SK-N-SH (cell line): ENCODE measurements at regions not wholly inside any gene's neighbourhood (a gene's known extent, or its start where the extent isn't known, plus 50 kb on each side); places are given as distances from the start of the nearest gene placed in this dataset.

Experiments
- CTCF ChIA-PET: fragments of 300-600, 350-600 bp; formaldehyde crosslinking; extraction: SDS; loops from one replicate; lab custom pipeline; 2021; lab: Yijun Ruan, JAX
- POLR2A ChIA-PET: fragments of 350-600 bp; sonication (Branson Sonifier 250); formaldehyde crosslinking; extraction: SDS; loops from one replicate; lab custom pipeline; 2020; ENCODE audit warnings: antibody characterized with exemption, inconsistent platforms; lab: Yijun Ruan, JAX
- DNase-seq: peaks from one replicate; pipeline ENCODE4 v3.0.0; 2012
- H2AFZ ChIP-seq: fragments of 200-600 bp; sonication (generic); 2 replicates; pipeline ENCODE4 v1.8.1; 2016; ENCODE audit warnings: antibody characterized with exemption, mild to moderate bottlenecking, low read depth
- H3F3A ChIP-seq: fragments of 200-600 bp; sonication (generic); replicated peaks from 2 replicates; pipeline ENCODE3; 2016; ENCODE audit warnings: antibody characterized with exemption, mild to moderate bottlenecking; ENCODE audit not compliant: insufficient read depth
- H3K27ac ChIP-seq, 2 experiments: fragments of 200-500 bp in 1 of 2; fragments of 200-600 bp in 1 of 2; sonication (Bioruptor generic) in 1 of 2; sonication (generic), shearing (Covaris generic) in 1 of 2; 2 replicates each; pipeline versions ENCODE4 v1.5.1 to v1.6.1; 2014 to 2016; ENCODE audit warnings: low read depth in 2 of 2, inconsistent platforms in 1 of 2, low read length in 1 of 2, mild to moderate bottlenecking in 1 of 2, mixed read lengths in 1 of 2
- H3K27me3 ChIP-seq: fragments of 200-600 bp; sonication (generic), shearing (Covaris generic); 2 replicates; pipeline ENCODE4 v1.6.1; 2016; ENCODE audit warnings: mixed run types; ENCODE audit not compliant: insufficient read depth
- H3K36me3 ChIP-seq, 2 experiments: fragments of 200-500 bp in 1 of 2; fragments of 200-600 bp in 1 of 2; sonication (Bioruptor generic) in 1 of 2; sonication (generic) in 1 of 2; replicated peaks in 1 of 2; 2 replicates each; pipeline versions ENCODE3 to v1.5.1; 2014 to 2016; ENCODE audit warnings: low read length in 1 of 2, mild to moderate bottlenecking in 1 of 2; ENCODE audit not compliant: insufficient read depth in 2 of 2, control insufficient read depth in 1 of 2
- H3K4me1 ChIP-seq, 2 experiments: fragments of 200-500 bp in 1 of 2; fragments of 200-600 bp in 1 of 2; sonication (Bioruptor generic) in 1 of 2; sonication (generic), shearing (Covaris generic) in 1 of 2; 2 replicates each; pipeline versions ENCODE4 v1.5.1 to v1.6.1; 2014 to 2016; ENCODE audit warnings: low read depth in 1 of 2, low read length in 1 of 2, mixed run types in 1 of 2; ENCODE audit not compliant: insufficient read depth in 2 of 2, control insufficient read depth in 1 of 2
- H3K4me2 ChIP-seq: fragments of 200-600 bp; sonication (generic), shearing (Covaris generic); 2 replicates; pipeline ENCODE4 v1.6.1; 2017; ENCODE audit warnings: mixed run types
- H3K4me3 ChIP-seq, 2 experiments: fragments of 200-500 bp in 1 of 2; fragments of 200-600 bp in 1 of 2; sonication (Bioruptor generic) in 1 of 2; sonication (generic), shearing (Covaris generic) in 1 of 2; 2 replicates each; pipeline versions ENCODE4 v1.5.1 to v1.8.1; 2014 to 2016; ENCODE audit warnings: low read depth in 2 of 2, inconsistent platforms in 1 of 2, low read length in 1 of 2, mild to moderate bottlenecking in 1 of 2, mixed read lengths in 1 of 2, moderate library complexity in 1 of 2
- H3K79me2 ChIP-seq: fragments of 200-600 bp; sonication (generic); 2 replicates; pipeline ENCODE4 v1.8.1; 2017; ENCODE audit warnings: mild to moderate bottlenecking; ENCODE audit not compliant: insufficient read depth
- H3K9ac ChIP-seq: fragments of 200-600 bp; sonication (generic); 2 replicates; pipeline ENCODE4 v1.6.1; 2017; ENCODE audit warnings: mixed run types
- H3K9me2 ChIP-seq: fragments of 200-600 bp; sonication (generic); 2 replicates; pipeline ENCODE4 v1.6.1; 2017; ENCODE audit warnings: mixed run types
- H3K9me3 ChIP-seq: fragments of 200-600 bp; sonication (generic); 2 replicates; pipeline ENCODE4 v1.6.1; 2017; ENCODE audit warnings: mixed run types, mild to moderate bottlenecking, moderate library complexity
- H4K20me1 ChIP-seq: fragments of 200-600 bp; sonication (generic); 2 replicates; pipeline ENCODE4 v1.6.1; 2017; ENCODE audit warnings: mild to moderate bottlenecking, mixed run types; ENCODE audit not compliant: insufficient read depth
- CTCF ChIP-seq: fragments of 200-600 bp; sonication (generic); IDR thresholded peaks from 2 replicates; pipeline ENCODE4 v1.6.1; 2017; ENCODE audit warnings: antibody characterized with exemption, mild to moderate bottlenecking, moderate library complexity
- ELF1 ChIP-seq: IDR thresholded peaks from 2 replicates; pipeline ENCODE4 v1.4.0; 2012
- EP300 ChIP-seq, 2 experiments: IDR thresholded peaks; 2 replicates each; pipeline versions ENCODE4 v1.4.0 to v1.6.1; 2012; ENCODE audit warnings: borderline replicate concordance in 1 of 2, low read depth in 1 of 2, low read length in 1 of 2
- EZH2phosphoT487 ChIP-seq: fragments of 200-600 bp; sonication (generic); IDR thresholded peaks from 2 replicates; pipeline ENCODE4 v1.6.1; 2017; ENCODE audit warnings: low read depth, mixed run types, mild to moderate bottlenecking, antibody characterized with exemption, moderate library complexity, borderline replicate concordance
- FOXJ3 ChIP-seq: sonication (generic); formaldehyde crosslinking; IDR thresholded peaks from 2 replicates; pipeline ENCODE4 v1.5.1; 2020; ENCODE audit warnings: mild to moderate bottlenecking, missing genetic modification reagents
- FOXM1 ChIP-seq: IDR thresholded peaks from 2 replicates; pipeline ENCODE4 v1.4.0; 2012; ENCODE audit warnings: low read depth, mild to moderate bottlenecking
- GATA2 ChIP-seq: sonication (generic); formaldehyde crosslinking; IDR thresholded peaks from 2 replicates; pipeline ENCODE4 v1.5.0; 2020; ENCODE audit warnings: mild to moderate bottlenecking, missing genetic modification reagents
- IRF3 ChIP-seq: fragments of 150-350 bp; IDR thresholded peaks from 2 replicates; pipeline ENCODE4 v1.6.1; 2016; ENCODE audit warnings: mild to moderate bottlenecking, low read depth, low read length
- JUND ChIP-seq: IDR thresholded peaks from 2 replicates; pipeline ENCODE4 v1.4.0; 2012
- MAX ChIP-seq: IDR thresholded peaks from 2 replicates; pipeline ENCODE4 v1.4.0; 2012; ENCODE audit warnings: low read depth
- MEF2A ChIP-seq: IDR thresholded peaks from 2 replicates; pipeline ENCODE4 v1.4.0; 2012; ENCODE audit warnings: low read depth, borderline replicate concordance
- MXI1 ChIP-seq: IDR thresholded peaks from 2 replicates; pipeline ENCODE4 v1.6.1; 2012; ENCODE audit warnings: mild to moderate bottlenecking, low read depth, low read length, improper control_type of control experiment
- NFIC ChIP-seq: IDR thresholded peaks from 2 replicates; pipeline ENCODE4 v1.4.0; 2012; ENCODE audit warnings: borderline replicate concordance
- NRF1 ChIP-seq: IDR thresholded peaks from 2 replicates; pipeline ENCODE4 v1.6.1; 2012; ENCODE audit warnings: low read depth, mild to moderate bottlenecking, low read length
- RAD21 ChIP-seq: IDR thresholded peaks from 2 replicates; pipeline ENCODE4 v1.6.1; 2012; ENCODE audit warnings: mild to moderate bottlenecking, low read length
- RXRA ChIP-seq: IDR thresholded peaks from 2 replicates; pipeline ENCODE4 v1.4.0; 2012; ENCODE audit warnings: low read depth, mild to moderate bottlenecking, borderline replicate concordance
- SMC3 ChIP-seq: IDR thresholded peaks from 2 replicates; pipeline ENCODE4 v1.6.1; 2012; ENCODE audit warnings: low read depth, low read length, improper control_type of control experiment
- USF2 ChIP-seq: fragments of 150-350 bp; IDR thresholded peaks from 2 replicates; pipeline ENCODE4 v1.6.1; 2017; ENCODE audit warnings: antibody characterized with exemption, low read length, low read depth, borderline replicate concordance
- YY1 ChIP-seq: IDR thresholded peaks from 2 replicates; pipeline ENCODE4 v1.4.0; 2012; ENCODE audit warnings: low read depth, mild to moderate bottlenecking
- WGBS: methylation state at CpG from one replicate; pipeline ENCODE4 v1.1.6; 2017; ENCODE audit warnings: low lambda C conversion rate; 5-methylcytosine and 5-hydroxymethylcytosine counted together

- Histone ChIP-seq H3K36me3 (peaks cover 0 to 4% of the 10 kb centered on the region in 2 experiments), H3K4me2 (peak overlapping the region; percentile 85), H3K9ac (peak overlapping the region; percentile 96)
- WGBS = 2% methylated on average over 28 of the region's 28 CpGs
- TF ChIP-seq MXI1 (peak; percentile 96), MAX (peak; percentile 78), NRF1 (peak; percentile 51), EP300 (IDR thresholded peaks at IDR 0.05; ENCODE audit: borderline replicate concordance in 1 of 2, low read depth in 1 of 2, low read length in 1 of 2) (no peak), JUND (no peak), EZH2phosphoT487 (no peak), FOXJ3 (CRISPR knock-in tag) (no peak)
- TF ChIP-seq, all 33 proteins: peak for 3
- Histone ChIP-seq H3K4me3 (peak overlapping the region; percentile 93 to 95), H3F3A (peaks cover 18% of the 10 kb centered on the region), H3K27ac (peak overlapping the region; percentile 85 to 90), H2AFZ (peak overlapping the region; percentile 89), H3K27me3 (no peaks in the 10 kb centered on the region), H3K9me3 (no peaks in the 10 kb centered on the region), H3K4me1 (peaks cover 0 to 4% of the 10 kb centered on the region in 2 experiments; a peak in 2 of 4 replicates), H4K20me1 (peaks cover 20% of the 10 kb centered on the region; the same call in 1 of the 2 replicates), H3K9me2 (no peaks in the 10 kb centered on the region), H3K79me2 (peaks cover 84% of the 10 kb centered on the region)
- DNase-seq = peak; percentile 50
- ChIA-PET POLR2A (interaction anchor here (0.6 to 3.1 kb wide), 4 partner anchors 43 to 447 kb away, joined by 3 to 14 read pairs (median 8); partner anchors contain the start of genes SPRYD7 and TRIM13), CTCF (interaction anchor here (0.6 to 5.0 kb wide), 14 partner anchors 16 to 865 kb away, joined by 3 to 35 read pairs (median 5); partner anchors contain the start of gene TRIM13)
These were observed 67.4 kb downstream of the KCNRG start for GRCh38 chr13:50082426-50083281.

- Histone ChIP-seq H3K27me3 (no peaks in the 10 kb centered on the region), H3K4me1 (no peaks in the 10 kb centered on the region; a peak in 2 of 4 replicates), H3K36me3 (peaks cover 0 to 4% of the 10 kb centered on the region in 2 experiments), H2AFZ (peak overlapping the region; percentile 73), H3K27ac (peak overlapping the region in 1 of 2 experiments; percentile 2; a peak in 1 of 4 replicates), H3K9me3 (no peaks in the 10 kb centered on the region), H3K4me3 (peak overlapping the region; percentile 31 to 53; a peak in 2 of 4 replicates), H3K4me2 (peak overlapping the region; percentile 58), H3F3A (peaks cover 20% of the 10 kb centered on the region), H3K9me2 (no peaks in the 10 kb centered on the region), H3K9ac (no peak overlapping the region), H4K20me1 (peaks cover 1% of the 10 kb centered on the region; the same call in 1 of the 2 replicates), H3K79me2 (peaks cover 74% of the 10 kb centered on the region)
- 3% methylated on average over 4 of the region's 4 CpGs for WGBS
- no peak for DNase-seq
- ChIA-PET POLR2A (interaction anchor here (1.1 kb wide), 1 partner anchor 41 kb away, joined by 6 read pairs; no protein-coding TSS in a partner anchor), CTCF (interaction anchor here (0.7 to 4.7 kb wide), 37 partner anchors 9 to 984 kb away, joined by 3 to 35 read pairs (median 4); partner anchors contain the start of gene TRIM13)
- TF ChIP-seq GATA2 (no peak), NFIC (no peak), YY1 (no peak), IRF3 (no peak), USF2 (no peak), CTCF (peak; percentile 72), NRF1 (no peak), RAD21 (peak; percentile 71), MEF2A (no peak), JUND (no peak), SMC3 (peak; percentile 49), FOXM1 (no peak), EP300 (IDR thresholded peaks at IDR 0.05; ENCODE audit: borderline replicate concordance in 1 of 2, low read depth in 1 of 2, low read length in 1 of 2) (no peak), ELF1 (no peak), RXRA (no peak)
These were observed 69.8 kb downstream of the KCNRG start for GRCh38 chr13:50085063-50085462.
